Endothelial cell of umbilical vein (primary cell): ENCODE measurements at regions not wholly inside any gene's neighbourhood (a gene's known extent, or its start where the extent isn't known, plus 50 kb on each side); places are given as distances from the start of the nearest gene placed in this dataset.

ENCODE experiments used
- BruUV-seq: library from RNA; stranded (reverse); fragments of 400-500 nt; replicated peaks from 2 replicates; lab custom pipeline; 2021; lab: Mats Ljungman, UMichigan
- CTCF ChIA-PET: fragments of 300-600, 350-600 bp; sonication (Branson Sonifier 250); formaldehyde crosslinking; loops from one replicate; lab custom pipeline; 2021; ENCODE audit warnings: antibody characterized with exemption, inconsistent platforms; lab: Charles Lee
- POLR2A ChIA-PET: fragments of 300-600, 350-600 bp; sonication (Branson Sonifier 250); formaldehyde crosslinking; loops from one replicate; lab custom pipeline; 2021; ENCODE audit warnings: antibody characterized with exemption, inconsistent platforms; lab: Charles Lee
- DNase-seq: peaks from one replicate; pipeline ENCODE4 v3.0.0-alpha.2; 2011; ENCODE audit warnings: low read depth, low spot score
- FAIRE-seq: peaks from 2 replicates; lab custom pipeline; 2011; peaks lifted over from hg19 to GRCh38; lab: Jason Lieb, UNC
- H2AFZ ChIP-seq: 2 replicates; pipeline ENCODE4 v1.6.0; 2012; ENCODE audit warnings: low read depth, low read length, control low read depth, inconsistent platforms
- H3K27ac ChIP-seq: 2 replicates; pipeline ENCODE4 v1.5.1; 2011; ENCODE audit warnings: low read depth, mild to moderate bottlenecking, control low read depth, low read length, moderate library complexity; ENCODE audit not compliant: insufficient read depth
- H3K27me3 ChIP-seq, 2 experiments: 2 replicates each; pipeline versions ENCODE4 v1.6.0 to v1.6.1; 2011; ENCODE audit warnings: low read length in 2 of 2, mixed read lengths in 1 of 2; ENCODE audit not compliant: control insufficient read depth in 2 of 2, insufficient read depth in 2 of 2
- H3K36me3 ChIP-seq, 2 experiments: 2 replicates in 1 of 2; 3 replicates in 1 of 2; pipeline ENCODE4 v1.5.1; 2011; ENCODE audit warnings: low read length in 2 of 2, mild to moderate bottlenecking in 1 of 2, moderate library complexity in 1 of 2; ENCODE audit not compliant: control insufficient read depth in 2 of 2, insufficient read depth in 2 of 2; ENCODE audit errors: extremely low read depth in 1 of 2
- H3K4me1 ChIP-seq: 3 replicates; pipeline ENCODE4 v1.5.1; 2011; ENCODE audit warnings: mild to moderate bottlenecking, low read length; ENCODE audit not compliant: control insufficient read depth, insufficient read depth; ENCODE audit errors: extremely low read depth
- H3K4me2 ChIP-seq: 2 replicates; pipeline ENCODE4 v1.6.1; 2011; ENCODE audit warnings: low read length, control low read depth, mixed read lengths; ENCODE audit not compliant: insufficient read depth
- H3K4me3 ChIP-seq, 3 experiments: fragments of 200-600 bp in 1 of 3; sonication (generic), shearing (Covaris generic) in 1 of 3; replicated peaks in 1 of 3; 2 replicates each; pipeline ENCODE4 v1.5.1; 2011 to 2016; ENCODE audit warnings: control low read depth in 3 of 3, low read length in 3 of 3, mild to moderate bottlenecking in 2 of 3, inconsistent platforms in 1 of 3, low read depth in 1 of 3, moderate library complexity in 1 of 3; ENCODE audit not compliant: insufficient read depth in 1 of 3
- H3K79me2 ChIP-seq: 2 replicates; pipeline ENCODE4 v1.6.0; 2012; ENCODE audit warnings: low read length, inconsistent platforms; ENCODE audit not compliant: control insufficient read depth, insufficient read depth
- H3K9ac ChIP-seq: replicated peaks from 2 replicates; pipeline ENCODE3; 2011; ENCODE audit warnings: low read length, control low read depth; ENCODE audit not compliant: insufficient read depth; ENCODE audit errors: extremely low read depth
- H3K9me1 ChIP-seq: replicated peaks from 3 replicates; pipeline ENCODE4 v1.6.0; 2011; ENCODE audit warnings: mild to moderate bottlenecking, low read length; ENCODE audit not compliant: control insufficient read depth, insufficient read depth; ENCODE audit errors: extremely low read depth
- H3K9me3 ChIP-seq: replicated peaks from 2 replicates; pipeline ENCODE4 v1.5.1; 2012; ENCODE audit warnings: low read length, inconsistent platforms; ENCODE audit not compliant: control insufficient read depth, insufficient read depth
- H4K20me1 ChIP-seq: replicated peaks from 2 replicates; pipeline ENCODE3; 2011; ENCODE audit warnings: mild to moderate bottlenecking, low read length; ENCODE audit not compliant: control insufficient read depth, insufficient read depth; ENCODE audit errors: extremely low read depth
- EZH2 ChIP-seq: IDR thresholded peaks from 2 replicates; pipeline ENCODE4 v1.6.1; 2012; ENCODE audit warnings: borderline replicate concordance, low read depth, mild to moderate bottlenecking, moderate library complexity, low read length, inconsistent platforms; ENCODE audit not compliant: severe bottlenecking
- FOS ChIP-seq: IDR thresholded peaks from 2 replicates; pipeline ENCODE4 v1.6.1; 2011; ENCODE audit warnings: mild to moderate bottlenecking, low read length, moderate library complexity, borderline replicate concordance; ENCODE audit not compliant: insufficient read depth
- GATA2 ChIP-seq: IDR thresholded peaks from 2 replicates; pipeline ENCODE4 v1.7.0; 2011; ENCODE audit warnings: low read depth, mild to moderate bottlenecking, moderate library complexity, mixed read lengths, low read length; ENCODE audit not compliant: insufficient read length, insufficient read depth
- JUN ChIP-seq: IDR thresholded peaks from 2 replicates; pipeline ENCODE4 v1.6.1; 2011; ENCODE audit warnings: borderline replicate concordance, low read depth; ENCODE audit not compliant: insufficient read length, insufficient read depth
- MYC ChIP-seq: IDR thresholded peaks from one replicate; pipeline ENCODE4 v1.6.1; 2011; ENCODE audit warnings: mild to moderate bottlenecking, low read depth, low read length
- POLR2A ChIP-seq: IDR thresholded peaks from 2 replicates; pipeline ENCODE4 v1.6.1; 2012; ENCODE audit warnings: low read depth, mild to moderate bottlenecking, control low read depth, low read length
- POLR2AphosphoS5 ChIP-seq: IDR thresholded peaks from 2 replicates; pipeline ENCODE4 v1.6.1; 2012; ENCODE audit warnings: low read depth, mild to moderate bottlenecking, control low read depth, low read length, moderate library complexity; ENCODE audit not compliant: insufficient read depth
- dilution Hi-C: fragments of 300-500 bp; cut with MboI; formaldehyde crosslinking; loops from one replicate; pipeline ENCODE4 v1.15.0; 2019; ENCODE audit warnings: low sequenced_read_pairs; ENCODE audit not compliant: extremely low pct_ligation_motif_present
- intact Hi-C: fragments of 100-400 bp; cut with micrococcal nuclease; formaldehyde crosslinking; loops from one replicate; pipeline ENCODE4 v1.10.0; 2022
- TF ChIP-seq, protein P1 (sequence below): IDR thresholded peaks from 2 replicates; pipeline ENCODE4 v1.6.1; 2011; ENCODE audit not compliant: insufficient read depth, insufficient read length
- TF ChIP-seq, protein P2 (sequence below), 2 donors: IDR thresholded peaks; 1 replicate in 1 of 2; 2 replicates in 1 of 2; pipeline ENCODE4 v1.5.1; 2011; ENCODE audit warnings: low read length in 2 of 2, mild to moderate bottlenecking in 2 of 2, moderate library complexity in 2 of 2, control low read depth in 1 of 2, inconsistent platforms in 1 of 2, low read depth in 1 of 2; ENCODE audit not compliant: insufficient read depth in 1 of 2; ENCODE audit errors: extremely low read depth in 1 of 2

DNA sequence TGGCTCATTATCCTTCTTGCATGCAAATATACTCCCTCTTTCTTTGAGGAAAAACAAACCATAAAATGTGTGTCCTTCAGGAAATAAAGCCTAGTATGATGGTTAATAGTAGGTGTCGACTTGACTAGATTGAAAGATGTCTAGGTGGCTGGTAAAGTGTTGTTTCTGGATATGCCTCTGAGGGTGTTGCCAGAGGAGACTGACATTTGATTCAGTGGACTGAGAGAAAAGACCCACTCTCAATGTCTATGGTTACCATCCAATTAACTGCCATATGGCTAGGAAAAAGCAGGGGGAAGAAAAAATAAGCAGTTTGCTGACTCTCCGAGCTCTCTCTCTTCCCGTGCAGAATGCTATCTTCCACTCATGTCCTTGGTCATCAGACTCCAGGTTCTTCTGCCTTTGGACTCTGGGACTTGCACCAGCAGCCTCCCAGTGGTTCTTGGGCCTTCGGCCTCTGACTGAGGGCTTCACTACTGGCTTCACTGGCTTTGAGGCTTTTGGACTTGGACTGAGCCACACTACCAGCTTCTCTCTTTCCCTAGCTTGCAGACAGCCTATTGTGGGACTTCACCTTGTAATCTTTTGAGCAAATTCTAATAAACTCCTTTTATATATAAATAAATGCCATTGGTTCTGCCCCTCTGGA lies 532.1 kb upstream of the HTR2C start:
- FAIRE-seq, result no peak
- ChIA-PET POLR2A (no interaction called here), CTCF (no interaction called here)
- TF ChIP-seq, protein P1, sequence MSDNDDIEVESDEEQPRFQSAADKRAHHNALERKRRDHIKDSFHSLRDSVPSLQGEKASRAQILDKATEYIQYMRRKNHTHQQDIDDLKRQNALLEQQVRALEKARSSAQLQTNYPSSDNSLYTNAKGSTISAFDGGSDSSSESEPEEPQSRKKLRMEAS, result no peak
- no peak for TF ChIP-seq POLR2AphosphoS5
- TF ChIP-seq, protein P2, sequence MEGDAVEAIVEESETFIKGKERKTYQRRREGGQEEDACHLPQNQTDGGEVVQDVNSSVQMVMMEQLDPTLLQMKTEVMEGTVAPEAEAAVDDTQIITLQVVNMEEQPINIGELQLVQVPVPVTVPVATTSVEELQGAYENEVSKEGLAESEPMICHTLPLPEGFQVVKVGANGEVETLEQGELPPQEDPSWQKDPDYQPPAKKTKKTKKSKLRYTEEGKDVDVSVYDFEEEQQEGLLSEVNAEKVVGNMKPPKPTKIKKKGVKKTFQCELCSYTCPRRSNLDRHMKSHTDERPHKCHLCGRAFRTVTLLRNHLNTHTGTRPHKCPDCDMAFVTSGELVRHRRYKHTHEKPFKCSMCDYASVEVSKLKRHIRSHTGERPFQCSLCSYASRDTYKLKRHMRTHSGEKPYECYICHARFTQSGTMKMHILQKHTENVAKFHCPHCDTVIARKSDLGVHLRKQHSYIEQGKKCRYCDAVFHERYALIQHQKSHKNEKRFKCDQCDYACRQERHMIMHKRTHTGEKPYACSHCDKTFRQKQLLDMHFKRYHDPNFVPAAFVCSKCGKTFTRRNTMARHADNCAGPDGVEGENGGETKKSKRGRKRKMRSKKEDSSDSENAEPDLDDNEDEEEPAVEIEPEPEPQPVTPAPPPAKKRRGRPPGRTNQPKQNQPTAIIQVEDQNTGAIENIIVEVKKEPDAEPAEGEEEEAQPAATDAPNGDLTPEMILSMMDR (IDR thresholded peaks at IDR 0.05; ENCODE audit: extremely low read depth in 1 of 2, insufficient read depth in 1 of 2, low read depth in 1 of 2, low read length in 2 of 2), result no peak
- no peak for TF ChIP-seq EZH2
- TF ChIP-seq JUN, result no peak
- no peak for TF ChIP-seq MYC
- TF ChIP-seq FOS, result no peak
- TF ChIP-seq POLR2A, result no peak
- no peak for TF ChIP-seq GATA2
- no peak overlapping the region for H3K4me2 ChIP-seq
- H3K36me3 ChIP-seq, result no peaks in the 10 kb centered on the region
- no peak overlapping the region for H2AFZ ChIP-seq
- no TSS peak for BruUV-seq
- H3K27ac ChIP-seq, result no peak overlapping the region
- no peaks in the 10 kb centered on the region for H3K79me2 ChIP-seq
- H3K9me3 ChIP-seq, result no peaks in the 10 kb centered on the region
- no peaks in the 10 kb centered on the region for H4K20me1 ChIP-seq
- dilution Hi-C loops (no loop called here), intact Hi-C loops (no loop called here)
- DNase-seq, result no peak
- no peaks in the 10 kb centered on the region for H3K27me3 ChIP-seq
- H3K4me1 ChIP-seq, result no peaks in the 10 kb centered on the region
- no peak overlapping the region for H3K4me3 ChIP-seq
- H3K9ac ChIP-seq, result no peak overlapping the region
- no peaks in the 10 kb centered on the region for H3K9me1 ChIP-seq
